Common myeloid progenitor, CD34-positive (primary cell): ENCODE measurements at regions not wholly inside any gene's neighbourhood (a gene's known extent, or its start where the extent isn't known, plus 50 kb on each side); places are given as distances from the start of the nearest gene placed in this dataset.

Experiments
- CTCF ChIA-PET: fragments of 350-600 bp; sonication (Branson Sonifier 250); formaldehyde crosslinking; loops from one replicate; lab custom pipeline; 2021; ENCODE audit warnings: antibody characterized with exemption; lab: Charles Lee
- POLR2A ChIA-PET: fragments of 350-600 bp; sonication (Branson Sonifier 250); formaldehyde crosslinking; loops from one replicate; lab custom pipeline; 2021; ENCODE audit warnings: antibody characterized with exemption; lab: Charles Lee
- DNase-seq, 3 donors: peaks; one replicate each; pipeline versions ENCODE4 v3.0.0 to v3.0.0-alpha.2; 2013
- H3K27ac ChIP-seq, 2 experiments: 1 replicate in 1 of 2; 2 replicates in 1 of 2; pipeline ENCODE4 v1.7.0; 2013; ENCODE audit warnings: inconsistent platforms in 2 of 2, low read length in 2 of 2, mild to moderate bottlenecking in 2 of 2, low read depth in 1 of 2, moderate library complexity in 1 of 2; ENCODE audit not compliant: severe bottlenecking in 2 of 2, insufficient read depth in 1 of 2, poor library complexity in 1 of 2
- H3K27me3 ChIP-seq, 5 experiments: replicated peaks in 2 of 5; 1 replicate in 3 of 5; 2 replicates in 2 of 5; pipeline versions ENCODE4 v1.6.1 to v1.7.0; 2013; ENCODE audit warnings: low read length in 4 of 5, mild to moderate bottlenecking in 2 of 5, moderate library complexity in 2 of 5, inconsistent platforms in 1 of 5; ENCODE audit not compliant: insufficient read depth in 5 of 5, control insufficient read depth in 4 of 5
- H3K36me3 ChIP-seq, 4 experiments: 1 replicate in 2 of 4; 2 replicates in 2 of 4; pipeline versions ENCODE4 v1.6.1 to v1.7.0; 2013; ENCODE audit warnings: low read length in 3 of 4, control low read depth in 1 of 4, mild to moderate bottlenecking in 1 of 4; ENCODE audit not compliant: control insufficient read depth in 4 of 4, insufficient read depth in 4 of 4
- H3K4me1 ChIP-seq, 4 experiments: 1 replicate in 3 of 4; 2 replicates in 1 of 4; pipeline versions ENCODE4 v1.6.1 to v1.7.1; 2013; ENCODE audit warnings: low read length in 3 of 4, mild to moderate bottlenecking in 3 of 4, control low read depth in 1 of 4, inconsistent platforms in 1 of 4, moderate library complexity in 1 of 4; ENCODE audit not compliant: control insufficient read depth in 4 of 4, insufficient read depth in 4 of 4; ENCODE audit errors: control extremely low read depth in 1 of 4
- H3K4me3 ChIP-seq, 7 experiments: 1 replicate in 4 of 7; 2 replicates in 3 of 7; pipeline versions ENCODE4 v1.5.1 to v1.7.0; 2013; ENCODE audit warnings: mild to moderate bottlenecking in 7 of 7, low read length in 6 of 7, moderate library complexity in 6 of 7, inconsistent platforms in 2 of 7, low read depth in 2 of 7, control low read depth in 1 of 7; ENCODE audit not compliant: insufficient read depth in 4 of 7, control insufficient read depth in 1 of 7; ENCODE audit errors: extremely low read depth in 1 of 7
- H3K9me3 ChIP-seq, 5 experiments: 1 replicate in 4 of 5; 2 replicates in 1 of 5; pipeline versions ENCODE4 v1.6.1 to v1.7.1; 2013; ENCODE audit warnings: low read length in 4 of 5, mild to moderate bottlenecking in 2 of 5, inconsistent platforms in 1 of 5, low read depth in 1 of 5, moderate library complexity in 1 of 5; ENCODE audit not compliant: control insufficient read depth in 4 of 5, insufficient read depth in 2 of 5; ENCODE audit errors: control extremely low read depth in 1 of 5
- WGBS: methylation state at CpG from one replicate; pipeline ENCODE4 v1.1.5; 2013; ENCODE audit not compliant: insufficient coverage; 5-methylcytosine and 5-hydroxymethylcytosine counted together

DNA sequence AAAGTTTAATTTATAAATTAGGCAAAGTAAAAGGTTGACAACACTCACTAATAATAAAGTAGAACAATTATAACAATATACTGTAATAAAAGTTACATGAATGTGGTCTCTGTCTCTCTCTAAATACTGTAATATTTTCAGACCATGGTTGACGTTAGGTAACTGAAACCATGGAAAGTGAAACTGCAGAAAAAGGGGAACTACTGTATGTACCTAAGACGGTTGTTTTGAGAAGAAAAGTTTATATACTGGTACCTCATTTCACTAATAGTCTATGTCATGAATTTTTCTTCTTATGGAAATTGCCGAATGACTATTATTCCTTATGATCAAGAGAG, 166.7 kb upstream of the ZNF521 start:
- H3K9me3 ChIP-seq: no peaks in the 10 kb centered on the region
- WGBS: no CpG with 5 or more reads among the region's 3 CpGs
- peak overlapping the region in 1 of 2 experiments; percentile 17 for H3K27ac ChIP-seq
- peaks cover 2 to 9% (median 7%) of the 10 kb centered on the region in 4 experiments for H3K4me1 ChIP-seq
- DNase-seq: peak; percentile 46 to 85 (median 83)
- no peak overlapping the region for H3K4me3 ChIP-seq
- no peaks in the 10 kb centered on the region for H3K36me3 ChIP-seq
- ChIA-PET CTCF (no interaction called here), POLR2A (no interaction called here)
- no peaks in the 10 kb centered on the region for H3K27me3 ChIP-seq

DNA sequence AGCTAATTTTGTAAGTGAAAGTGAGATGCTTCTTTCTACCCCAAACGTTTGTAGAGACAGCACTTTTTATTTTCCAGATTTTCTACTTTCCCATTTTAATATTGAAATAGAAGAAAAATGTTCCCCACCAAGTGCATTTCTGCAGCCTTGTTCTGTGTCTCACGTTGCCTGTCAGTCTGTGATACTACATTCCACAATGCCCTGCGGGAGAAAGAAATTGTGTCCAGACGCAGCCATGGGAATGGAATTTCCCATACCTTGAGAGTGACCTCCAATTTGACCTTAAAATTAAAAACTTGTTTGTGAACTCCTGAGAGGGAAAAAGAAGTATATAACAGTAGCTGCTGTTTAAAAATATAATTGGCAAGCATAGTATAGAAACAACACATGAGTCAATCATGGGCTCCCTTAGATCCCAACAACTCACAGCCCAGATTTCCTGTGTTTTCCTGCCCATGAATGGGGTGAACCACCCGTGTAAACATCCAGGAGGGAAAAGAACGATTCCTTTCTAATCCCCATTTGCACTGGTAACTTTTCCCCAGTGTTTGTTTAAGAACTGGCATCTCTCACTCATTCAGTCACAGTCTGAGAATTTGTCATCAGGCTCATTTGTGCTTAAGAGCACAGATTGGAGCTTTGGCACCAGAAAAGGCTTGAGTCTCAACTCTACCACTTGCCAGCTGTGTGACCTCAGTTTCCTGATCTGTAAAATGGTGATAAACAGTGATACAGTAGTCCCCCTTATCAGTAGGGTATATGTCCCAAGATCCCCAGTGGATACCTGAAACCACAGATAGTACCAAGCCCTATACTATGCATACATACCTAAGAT, 166.1 kb upstream of the ZNF521 start:
- no peak overlapping the region for H3K4me3 ChIP-seq
- ChIA-PET CTCF (interaction anchor here (1.0 to 1.1 kb wide), 2 partner anchors 14 to 45 kb away, joined by 3 read pairs; no protein-coding TSS in a partner anchor), POLR2A (no interaction called here)
- no peaks in the 10 kb centered on the region for H3K9me3 ChIP-seq
- no peak for DNase-seq
- WGBS: 84% methylated on average over 3 of the region's 6 CpGs
- H3K27ac ChIP-seq: peak overlapping the region in 1 of 2 experiments; percentile 17
- no peaks in the 10 kb centered on the region for H3K36me3 ChIP-seq
- no peaks in the 10 kb centered on the region for H3K27me3 ChIP-seq
- H3K4me1 ChIP-seq: peaks cover 2 to 9% (median 7%) of the 10 kb centered on the region in 4 experiments

DNA sequence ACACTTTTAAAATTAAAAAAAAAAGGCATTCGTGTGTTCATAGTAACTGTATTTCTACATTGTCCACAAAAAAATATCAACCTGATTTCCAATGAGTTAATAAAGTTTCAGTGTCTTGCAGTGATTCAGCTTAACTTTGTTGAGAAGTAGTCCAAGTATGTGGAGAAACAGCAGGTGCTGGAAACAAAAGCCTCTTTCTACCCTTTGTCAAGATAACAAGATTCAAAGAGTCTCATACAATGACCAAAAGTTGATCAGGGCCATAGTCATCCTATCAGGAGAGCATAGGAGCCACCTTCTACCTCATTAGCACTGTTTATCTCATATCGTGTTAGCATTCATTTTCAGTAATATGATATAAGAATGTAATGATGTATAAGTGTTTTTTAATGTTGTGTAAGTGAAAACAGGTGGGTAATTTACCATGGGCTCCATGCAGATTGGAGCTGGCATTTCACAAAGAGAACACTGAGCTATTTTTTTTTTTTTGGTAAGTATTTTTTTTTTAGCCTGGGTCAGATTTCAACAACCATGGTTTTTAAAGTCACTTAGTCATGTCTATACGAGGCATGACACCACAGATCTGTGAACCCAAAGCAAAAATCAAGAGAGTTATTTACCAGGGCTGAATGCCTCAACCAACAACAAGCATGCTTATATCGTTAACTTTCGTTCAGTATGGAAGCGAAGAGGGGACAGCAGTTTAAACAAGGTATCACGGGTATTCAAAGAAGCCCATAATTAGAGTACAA, 165.0 kb upstream of the ZNF521 start:
- POLR2A ChIA-PET: interaction anchor here (0.5 to 0.7 kb wide), 2 partner anchors 62 to 381 kb away, joined by 3 to 6 read pairs; no protein-coding TSS in a partner anchor
- Histone ChIP-seq H3K27me3 (no peaks in the 10 kb centered on the region), H3K4me1 (peaks cover 2 to 9% (median 7%) of the 10 kb centered on the region in 4 experiments), H3K4me3 (no peak overlapping the region), H3K9me3 (no peaks in the 10 kb centered on the region), H3K36me3 (no peaks in the 10 kb centered on the region), H3K27ac (no peak overlapping the region)
- CTCF ChIA-PET: interaction anchor here (1.0 to 1.1 kb wide), 2 partner anchors 13 to 46 kb away, joined by 3 read pairs; no protein-coding TSS in a partner anchor
- DNase-seq: no peak
- WGBS: 93% methylated on average over 4 of the region's 7 CpGs

DNA sequence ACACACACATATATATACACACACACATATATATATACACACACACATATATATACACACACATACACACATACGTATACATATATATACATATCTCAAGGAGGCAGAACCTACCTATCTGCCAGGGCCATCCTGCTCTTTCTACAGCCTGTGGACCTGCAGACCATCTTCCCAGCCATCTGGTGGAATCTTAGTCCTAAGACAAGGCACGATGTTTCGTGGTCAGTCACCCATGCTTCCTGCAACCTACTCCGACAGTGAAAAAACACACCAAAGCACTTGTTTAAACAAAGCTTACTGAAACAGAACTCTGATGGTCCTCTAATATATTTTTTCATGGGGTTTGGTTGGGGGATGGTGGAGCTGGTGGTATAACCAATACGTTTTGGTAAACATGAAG, 164.2 kb upstream of the ZNF521 start:
- H3K36me3 ChIP-seq: no peaks in the 10 kb centered on the region
- H3K4me1 ChIP-seq: peaks cover 2 to 9% (median 7%) of the 10 kb centered on the region in 4 experiments
- ChIA-PET CTCF (no interaction called here), POLR2A (interaction anchor here (0.7 kb wide), 1 partner anchor 380 kb away, joined by 3 read pairs; no protein-coding TSS in a partner anchor)
- no peaks in the 10 kb centered on the region for H3K27me3 ChIP-seq
- WGBS: 44% methylated on average over 2 of the region's 5 CpGs
- DNase-seq: peak in 2 of 3 donors; percentile 31 to 52
- H3K9me3 ChIP-seq: no peaks in the 10 kb centered on the region
- no peak overlapping the region for H3K4me3 ChIP-seq
- H3K27ac ChIP-seq: no peak overlapping the region

DNA sequence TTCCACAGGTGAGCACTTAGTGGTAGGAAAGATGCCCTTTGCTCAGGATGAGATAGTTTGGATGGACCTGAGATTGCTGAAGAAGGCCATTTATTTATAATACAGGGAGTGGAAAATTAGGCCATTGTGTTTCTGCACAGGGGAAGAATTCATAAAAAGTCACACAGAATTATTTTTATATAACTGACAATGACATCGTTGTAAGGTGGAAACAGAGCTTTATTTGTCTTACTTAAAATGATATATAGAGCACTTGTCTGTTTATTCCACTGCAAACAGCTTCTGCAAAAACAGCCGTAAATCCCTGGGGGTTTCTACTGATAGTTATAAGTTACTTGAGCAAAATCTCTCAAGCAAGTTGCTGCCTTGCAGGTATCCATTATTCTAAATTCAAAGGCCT, 158.1 kb upstream of the ZNF521 start:
- POLR2A ChIA-PET: no interaction called here
- no CpG with 5 or more reads among the region's 2 CpGs for WGBS

DNA sequence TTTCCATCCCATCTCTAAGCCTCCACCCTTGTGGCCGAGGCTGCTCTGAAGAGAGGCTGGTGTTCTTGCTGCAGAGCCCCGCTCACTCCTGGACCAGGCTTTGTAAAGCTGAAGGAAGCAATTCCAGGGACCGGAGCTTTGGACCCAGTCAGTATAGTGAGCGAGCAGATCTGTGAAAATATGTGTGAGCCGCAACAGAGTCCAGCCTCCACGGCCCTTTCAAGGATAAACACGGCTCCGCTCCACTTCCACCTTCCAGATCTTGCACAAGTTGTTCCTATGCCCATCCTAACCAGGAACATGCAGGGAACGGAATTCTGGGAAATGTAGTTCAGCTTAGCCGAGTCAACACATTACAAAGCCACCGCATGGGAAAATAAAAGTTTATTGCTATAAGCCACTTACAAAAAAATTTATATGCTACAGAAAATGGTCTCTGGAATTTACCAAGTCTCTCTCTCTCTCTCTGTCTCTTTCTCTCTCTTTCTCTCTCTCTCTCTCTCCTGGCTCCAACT, 151.7 kb upstream of the ZNF521 start:
- ChIA-PET POLR2A (no interaction called here), CTCF (interaction anchor here (1.1 kb wide), 1 partner anchor 14 kb away, joined by 3 read pairs; no protein-coding TSS in a partner anchor)
- peaks cover 0 to 2% (median 0%) of the 10 kb centered on the region in 5 experiments for H3K9me3 ChIP-seq
- H3K27me3 ChIP-seq: no peaks in the 10 kb centered on the region
- H3K4me1 ChIP-seq: peaks cover 0 to 8% (median 2%) of the 10 kb centered on the region in 4 experiments
- H3K27ac ChIP-seq: no peak overlapping the region
- DNase-seq: peak; percentile 39 to 67 (median 58)
- H3K36me3 ChIP-seq: no peaks in the 10 kb centered on the region
- H3K4me3 ChIP-seq: peak overlapping the region in 6 of 7 experiments; percentile 3 to 79 (median 63)
- WGBS: 24% methylated on average over 10 of the region's 11 CpGs

More for the DNA sequence above, 158.1 kb upstream of the ZNF521 start:
- no peak overlapping the region for H3K4me3 ChIP-seq
- H3K27ac ChIP-seq: no peak overlapping the region
- no peak for DNase-seq
- no peaks in the 10 kb centered on the region for H3K4me1 ChIP-seq
- no peaks in the 10 kb centered on the region for H3K27me3 ChIP-seq
- no peaks in the 10 kb centered on the region for H3K9me3 ChIP-seq
- CTCF ChIA-PET: no interaction called here
- no peaks in the 10 kb centered on the region for H3K36me3 ChIP-seq
